GM19395 (cell line): ENCODE measurements at regions not wholly inside any gene's neighbourhood (a gene's known extent, or its start where the extent isn't known, plus 50 kb on each side); places are given as distances from the start of the nearest gene placed in this dataset.
A peak's percentile ranks its signal among the peaks of the same experiment; 100 is the strongest.
"Not testable (repeated sequence)": the region's sequence is repeated elsewhere in the genome, so short reads cannot be mapped to it uniquely, and the experiment has no call there.

Source experiments
- ATAC-seq: cut with Tn5 transposase; IDR thresholded peaks from one replicate; pipeline ENCODE4 v1.9.1; 2021; ENCODE audit warnings: mild to moderate bottlenecking, moderate library complexity; ENCODE audit not compliant: unreplicated experiment

GRCh38 chr12:83537428-83538053 lies 850.8 kb downstream of the TMTC2 start:
- ATAC-seq = no peak

DNA sequence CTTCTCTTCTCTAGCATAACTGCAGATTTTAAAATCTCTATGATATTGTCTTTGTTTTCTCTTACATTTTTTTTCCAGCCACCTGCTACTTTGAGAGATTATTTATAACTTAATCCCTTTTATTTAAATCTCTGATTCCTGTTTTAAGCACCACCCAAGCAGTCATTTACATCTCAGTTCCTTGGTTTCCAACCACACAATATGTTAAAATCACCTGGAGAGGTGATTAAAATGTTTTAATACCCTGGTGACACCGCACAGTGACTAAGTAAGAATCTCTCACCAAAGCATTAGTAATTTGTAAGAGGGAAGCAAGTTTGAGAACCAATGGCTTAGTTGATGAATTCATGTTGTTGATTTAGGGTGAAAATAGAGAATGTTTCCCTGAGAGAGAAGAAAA lies 849.8 kb downstream of the TMTC2 start:
- no peak for ATAC-seq

DNA sequence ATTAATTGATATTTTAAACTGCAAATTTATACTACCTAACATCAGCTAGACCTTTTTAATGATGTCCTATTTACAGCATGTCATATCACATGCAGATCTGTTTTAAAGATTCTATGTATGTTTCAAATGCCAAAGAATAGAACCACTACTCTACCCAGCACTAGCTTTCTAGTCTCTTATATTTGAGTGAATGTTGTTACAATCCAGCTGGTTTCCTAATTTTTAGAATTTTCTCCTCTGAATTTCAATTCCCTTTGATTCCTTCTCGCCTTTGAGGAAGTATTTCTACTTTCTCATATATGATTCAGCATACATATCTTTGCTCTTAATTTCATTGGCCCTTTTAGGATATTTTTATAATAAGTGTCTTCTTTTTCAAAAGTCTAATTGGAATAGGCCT lies 841.9 kb downstream of the TMTC2 start:
- no peak for ATAC-seq

- no peak for ATAC-seq
Observed at GRCh38 chr12:83527810-83528209, 841.1 kb downstream of the TMTC2 start.

- no peak for ATAC-seq
Observed at GRCh38 chr12:83515306-83516026, 828.8 kb downstream of the TMTC2 start.

DNA sequence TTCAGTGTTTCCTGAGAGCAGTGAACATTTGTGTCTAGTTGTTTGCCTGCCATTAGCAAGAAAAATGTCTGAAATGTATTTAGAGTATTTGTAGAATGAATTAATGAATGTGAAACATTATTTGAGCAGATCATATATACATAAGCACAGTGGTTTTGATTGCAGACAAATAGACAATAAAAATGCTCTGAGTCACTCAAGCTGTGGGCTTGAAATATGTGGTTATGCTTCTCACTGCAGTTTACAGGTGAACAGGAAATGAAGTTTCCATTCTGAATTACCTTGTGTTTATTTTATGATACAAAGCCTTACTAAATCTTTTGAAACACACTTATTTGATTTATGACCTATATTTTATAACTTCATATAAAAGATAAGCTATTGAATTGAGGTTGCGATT lies 827.7 kb downstream of the TMTC2 start:
- no peak for ATAC-seq

- ATAC-seq = no peak
Observed at GRCh38 chr12:83506841-83507240, 820.1 kb downstream of the TMTC2 start.

GRCh38 chr12:83505586-83505985 lies 818.9 kb downstream of the TMTC2 start:
- ATAC-seq = no peak

- not testable (repeated sequence) for ATAC-seq
Observed at GRCh38 chr12:83499894-83500293, 813.2 kb downstream of the TMTC2 start.

DNA sequence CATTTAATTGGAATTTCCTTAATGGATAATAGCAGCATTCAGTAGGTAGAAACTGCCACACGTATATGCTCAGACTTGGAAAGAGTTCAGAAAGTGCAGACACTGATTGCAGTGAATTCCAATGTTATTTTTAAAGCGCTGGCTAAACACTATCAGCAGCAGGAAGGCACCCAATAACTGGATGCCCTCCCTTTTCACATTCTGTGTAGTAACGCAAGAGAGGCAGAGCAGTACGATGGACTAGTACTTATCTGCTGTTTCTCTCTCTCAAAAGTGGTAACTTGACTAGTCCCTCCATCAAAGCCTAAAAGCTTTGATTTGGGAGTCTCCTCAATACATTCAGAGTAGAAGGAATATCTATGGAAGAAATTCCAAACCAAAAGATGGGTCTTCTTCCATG lies 791.0 kb downstream of the TMTC2 start:
- no peak for ATAC-seq

- ATAC-seq = no peak
Observed at GRCh38 chr12:83476695-83477690, 790.3 kb downstream of the TMTC2 start.

DNA sequence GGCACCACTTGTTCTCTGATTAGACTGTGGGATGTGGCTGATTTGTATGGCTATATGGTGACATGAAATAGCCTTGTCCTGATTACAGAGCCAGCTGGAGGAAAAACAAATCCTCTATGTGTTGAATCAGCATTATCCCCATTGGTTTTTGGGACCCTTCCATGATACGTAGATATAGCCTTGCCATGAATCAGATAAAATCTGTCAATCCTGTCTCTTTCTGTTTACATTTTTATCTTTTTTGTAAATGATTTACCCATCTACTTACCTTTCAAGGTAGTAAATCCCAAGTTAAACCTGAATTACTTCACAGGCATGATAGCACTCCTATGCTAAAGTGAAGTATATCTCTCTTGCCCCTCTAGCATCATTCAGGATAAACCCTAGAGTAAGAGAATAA lies 789.3 kb downstream of the TMTC2 start:
- no peak for ATAC-seq

- ATAC-seq = no peak
Observed at GRCh38 chr12:83474369-83474768, 787.7 kb downstream of the TMTC2 start.

GRCh38 chr12:83473408-83474095 lies 786.8 kb downstream of the TMTC2 start:
- ATAC-seq = peak; percentile 98

- no peak for ATAC-seq
Observed at GRCh38 chr12:83472772-83473171, 786.1 kb downstream of the TMTC2 start.

- no peak for ATAC-seq
Observed at GRCh38 chr12:83472350-83472749, 785.6 kb downstream of the TMTC2 start.

DNA sequence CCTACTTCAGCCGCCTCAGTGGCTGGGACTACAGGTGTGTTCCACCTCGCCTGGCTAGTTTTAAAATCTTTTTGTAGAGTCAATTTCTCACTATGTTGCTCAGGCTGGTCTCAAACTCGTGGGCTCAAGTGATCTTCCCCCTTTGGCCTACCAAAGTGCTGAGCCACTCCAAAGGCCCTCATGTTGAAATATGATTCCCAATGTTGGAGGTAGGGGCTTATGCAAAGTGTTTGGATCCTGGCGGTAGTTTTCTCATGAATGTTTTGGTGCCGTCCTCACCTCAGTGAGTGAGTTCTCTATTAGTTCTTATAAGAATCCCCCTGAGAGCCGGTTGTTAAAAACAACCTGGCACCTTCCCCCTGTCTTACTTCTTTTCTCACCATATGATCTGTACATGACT lies 784.6 kb downstream of the TMTC2 start:
- ATAC-seq = no peak

DNA sequence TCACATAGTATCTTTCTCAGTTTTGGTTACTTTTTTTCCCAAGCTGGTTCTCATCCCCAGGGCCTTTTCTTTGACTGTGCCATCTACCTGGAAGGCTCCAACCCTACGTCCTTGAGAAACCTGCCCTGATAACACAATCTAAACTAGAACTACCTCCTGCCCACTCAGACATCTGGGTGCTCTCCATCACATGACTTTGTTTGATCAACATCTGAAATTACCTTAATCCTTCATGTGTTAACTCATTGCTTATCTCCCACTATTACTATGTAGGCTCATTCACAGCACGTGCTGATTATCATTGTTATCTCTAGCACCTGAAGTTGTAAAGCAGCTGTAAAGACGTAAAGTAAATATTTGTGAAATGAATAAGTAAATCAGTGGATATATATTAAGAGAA lies 784.0 kb downstream of the TMTC2 start:
- ATAC-seq = no peak

DNA sequence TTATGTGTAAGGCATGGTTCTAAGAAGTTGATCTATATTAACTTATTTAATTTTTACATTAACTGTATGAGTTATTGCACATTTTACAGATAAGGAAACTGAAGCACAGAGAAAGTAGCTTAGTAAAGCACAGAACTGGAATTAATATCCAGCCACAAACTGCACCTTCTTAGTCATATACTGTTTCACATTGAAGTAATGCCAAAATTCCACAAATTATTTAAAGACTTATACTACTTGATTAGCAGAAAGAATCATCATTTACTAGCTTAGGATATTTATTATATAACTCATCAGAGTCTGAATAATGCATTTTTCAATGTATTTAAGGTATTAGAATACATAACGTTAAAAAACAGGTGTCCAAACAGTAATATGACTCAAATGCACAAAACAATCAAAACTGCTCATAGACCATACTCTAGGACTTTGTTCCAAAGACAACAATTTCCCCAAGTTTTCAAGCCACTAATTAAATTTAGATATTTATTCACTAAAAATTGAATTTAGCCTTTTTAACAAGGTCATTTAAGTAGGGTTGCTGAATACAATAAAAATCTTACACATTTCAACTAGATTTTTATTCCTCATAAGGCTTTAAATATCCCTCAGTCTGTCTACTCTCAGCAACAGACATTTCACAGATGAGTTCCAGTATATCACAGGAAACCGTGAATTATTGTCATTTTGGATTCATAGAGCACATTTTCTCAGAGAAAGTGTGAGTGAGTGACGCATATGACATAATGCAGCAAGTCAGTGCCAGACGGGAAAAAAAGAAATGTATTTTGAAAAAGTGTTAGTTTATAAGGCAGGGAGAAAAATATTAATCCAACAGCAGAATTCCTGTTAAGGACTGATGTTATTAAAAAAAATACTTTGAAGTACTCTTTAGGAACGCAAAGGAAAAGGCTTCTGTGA lies 782.5 kb downstream of the TMTC2 start:
- no peak for ATAC-seq

DNA sequence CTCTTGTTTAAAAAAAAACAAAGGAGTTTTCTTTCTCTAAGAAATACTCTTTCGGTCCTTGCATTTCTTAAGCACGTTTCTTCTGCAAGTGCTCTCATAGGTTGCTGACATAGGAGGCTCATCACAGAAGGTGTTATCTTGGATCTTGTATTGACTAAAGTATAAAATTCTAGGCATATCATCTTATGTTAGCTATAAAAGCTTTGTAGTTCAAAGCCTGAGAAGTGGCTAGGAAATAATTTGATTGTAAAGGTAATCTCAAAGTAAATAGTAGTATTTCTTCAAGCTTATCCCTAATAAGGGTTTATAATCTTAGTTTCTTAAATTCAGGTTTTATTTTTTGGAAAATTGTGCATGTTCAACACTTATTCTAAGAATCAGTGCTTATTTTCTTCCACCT lies 778.9 kb downstream of the TMTC2 start:
- ATAC-seq = no peak
